ENCODE measurements at regions not wholly inside any gene's neighbourhood (a gene's known extent, or its start where the extent isn't known, plus 50 kb on each side); places are given as distances from the start of the nearest gene placed in this dataset.
"Not testable (repeated sequence)": the region's sequence is repeated elsewhere in the genome, so short reads cannot be mapped to it uniquely, and the experiment has no call there.

DNA sequence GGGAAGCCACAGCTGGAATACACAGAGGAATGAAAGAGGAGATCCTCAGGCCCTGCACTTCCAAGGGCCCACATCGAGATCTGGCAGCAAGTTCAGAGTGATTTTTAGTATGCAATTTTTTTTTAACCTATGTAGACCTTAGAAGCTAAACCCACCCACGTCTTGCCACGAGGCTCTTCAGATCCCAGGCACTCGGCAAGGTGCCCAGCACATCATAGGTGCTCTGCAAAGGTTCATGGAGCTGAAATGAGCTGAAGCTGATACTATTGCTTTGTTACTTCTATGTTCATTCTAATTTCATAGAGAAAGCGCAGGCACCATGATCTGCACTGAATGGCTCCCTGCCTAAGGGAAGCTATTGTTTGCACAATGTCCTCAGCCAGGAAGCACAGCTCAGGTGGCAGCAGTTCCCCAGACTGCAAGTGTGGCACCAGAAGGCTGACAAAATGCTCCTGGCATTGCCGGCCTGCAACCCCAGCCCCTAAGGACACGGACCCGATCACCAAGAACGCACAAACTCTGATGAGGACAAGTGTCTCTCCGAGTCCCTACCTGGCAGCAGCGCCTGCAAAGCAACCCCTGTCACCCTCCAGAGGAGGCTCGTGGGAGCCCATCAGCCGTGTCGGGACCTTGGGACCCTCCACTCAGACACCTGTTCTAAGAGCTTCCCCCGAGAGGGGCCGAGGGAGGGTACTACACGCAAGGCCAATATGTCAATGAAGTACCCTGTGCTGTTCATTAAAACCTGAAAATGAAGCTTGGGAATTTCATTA is 264.2 kb downstream of the NPHP4 start:
- no peak for DNase-seq
- Mint-ChIP-seq H3K36me3 (ENCODE audit: low read depth) (no peaks in the 10 kb centered on the region), H3K27me3 (no peaks in the 10 kb centered on the region), H3K27ac (no peak overlapping the region), H3K4me1 (no peaks in the 10 kb centered on the region), H3K9me3 (no peaks in the 10 kb centered on the region), H3K4me3 (no peak overlapping the region)
- ChIA-PET POLR2A (no interaction called here), CTCF (interaction anchor here (1.6 kb wide), 1 partner anchor 18 kb away, joined by 8 read pairs; no protein-coding TSS in a partner anchor)

DNA sequence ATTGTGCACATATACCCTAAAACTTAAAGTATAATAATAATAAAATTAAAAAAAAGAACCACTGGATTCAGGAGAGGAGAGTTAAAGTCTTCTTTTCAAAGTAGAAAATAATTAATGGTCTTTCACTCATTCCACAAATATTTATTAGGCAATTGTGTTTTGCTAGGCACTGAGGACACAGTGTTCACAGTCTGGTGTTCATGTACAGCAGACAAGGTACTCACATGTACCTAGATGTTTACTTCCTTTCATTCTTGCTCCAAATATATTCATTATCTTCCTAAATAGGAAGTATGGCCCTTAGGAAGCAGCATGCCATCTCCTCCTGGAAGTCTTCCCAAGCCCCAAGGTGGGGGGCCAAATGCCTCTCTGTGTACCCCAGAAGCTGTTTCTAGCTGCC is 265.0 kb downstream of the NPHP4 start:
- Mint-ChIP-seq H3K4me3 (no peak overlapping the region), H3K4me1 (no peaks in the 10 kb centered on the region), H3K36me3 (ENCODE audit: low read depth) (no peaks in the 10 kb centered on the region), H3K27me3 (no peaks in the 10 kb centered on the region), H3K27ac (no peak overlapping the region), H3K9me3 (no peaks in the 10 kb centered on the region)
- no peak for DNase-seq
- POLR2A ChIA-PET, result no interaction called here
- CTCF ChIA-PET, result no interaction called here

DNA sequence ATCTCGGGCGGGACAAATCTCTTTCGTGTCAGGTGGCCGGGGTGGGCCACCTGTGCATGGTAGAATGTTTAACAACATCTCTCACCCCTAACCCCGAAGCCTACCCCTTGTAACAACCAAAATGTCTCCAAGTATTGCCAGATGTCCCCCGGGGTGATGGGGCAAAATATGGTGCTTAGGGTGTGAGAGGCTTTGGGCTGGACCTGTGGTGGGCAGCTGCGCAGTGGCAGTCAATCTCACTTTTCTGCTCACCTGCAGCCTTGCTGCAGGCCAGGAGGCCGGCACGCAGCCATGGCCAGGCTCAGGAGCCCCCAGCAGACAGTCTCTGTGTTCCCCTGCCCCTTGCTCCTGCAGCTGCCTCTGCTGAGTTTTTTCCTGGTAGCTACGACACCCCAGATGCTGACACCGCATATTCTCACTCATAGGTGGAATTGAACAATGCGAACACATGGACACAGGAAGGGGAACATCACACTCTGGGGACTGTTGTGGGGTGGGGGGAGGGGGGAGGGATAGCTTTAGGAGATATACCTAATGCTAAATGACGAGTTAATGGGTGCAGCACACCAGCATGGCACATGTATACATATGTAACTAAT is 265.5 kb downstream of the NPHP4 start:
- H3K9me3 Mint-ChIP-seq; H3K4me1 Mint-ChIP-seq; H3K36me3 Mint-ChIP-seq (ENCODE audit: low read depth); H3K4me3 Mint-ChIP-seq; POLR2A ChIA-PET; H3K27ac Mint-ChIP-seq; CTCF ChIA-PET; DNase-seq; H3K27me3 Mint-ChIP-seq: not testable (repeated sequence)

DNA sequence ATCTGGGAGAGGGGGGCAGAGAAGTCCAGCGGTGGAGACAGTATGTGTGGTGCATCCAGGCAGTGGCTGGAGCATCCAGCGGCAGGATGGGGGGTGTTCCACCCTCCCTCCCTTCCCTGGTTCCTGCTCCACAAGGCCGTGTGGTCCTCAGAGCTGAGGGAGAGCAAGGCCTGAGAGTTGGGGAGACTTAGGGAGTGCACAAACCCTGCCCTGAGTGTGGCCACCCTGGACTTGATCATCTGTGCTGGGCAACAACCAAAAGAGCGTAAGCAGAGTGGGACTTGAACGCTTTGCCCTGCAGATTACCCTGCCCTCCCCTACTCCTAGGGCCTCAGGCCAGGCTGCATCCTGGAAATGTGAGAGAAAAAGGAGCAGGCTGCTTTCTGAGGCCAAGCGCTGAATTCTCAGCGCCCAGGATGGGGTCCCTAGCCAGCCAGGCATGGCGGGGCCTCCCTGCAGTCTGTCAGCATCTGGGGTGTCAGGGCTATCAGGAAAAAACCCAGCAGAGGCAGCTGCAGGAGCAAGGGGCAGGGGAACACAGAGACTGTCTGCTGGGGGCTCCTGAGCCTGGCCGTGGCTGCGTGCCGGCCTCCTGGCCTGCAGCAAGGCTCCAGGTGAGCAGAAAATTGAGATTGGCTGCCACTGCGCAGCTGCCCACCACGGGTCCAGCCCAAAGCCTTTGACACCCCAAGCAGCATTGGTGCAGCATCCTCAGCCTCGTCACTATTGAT is 266.2 kb downstream of the NPHP4 start:
- H3K27ac Mint-ChIP-seq, result no peak overlapping the region
- H3K4me3 Mint-ChIP-seq, result no peak overlapping the region
- POLR2A ChIA-PET, result no interaction called here
- no peaks in the 10 kb centered on the region for H3K9me3 Mint-ChIP-seq
- DNase-seq, result no peak
- no peaks in the 10 kb centered on the region for H3K4me1 Mint-ChIP-seq
- CTCF ChIA-PET, result no interaction called here
- H3K27me3 Mint-ChIP-seq, result no peaks in the 10 kb centered on the region
- no peaks in the 10 kb centered on the region for H3K36me3 Mint-ChIP-seq (ENCODE audit: low read depth)

DNA sequence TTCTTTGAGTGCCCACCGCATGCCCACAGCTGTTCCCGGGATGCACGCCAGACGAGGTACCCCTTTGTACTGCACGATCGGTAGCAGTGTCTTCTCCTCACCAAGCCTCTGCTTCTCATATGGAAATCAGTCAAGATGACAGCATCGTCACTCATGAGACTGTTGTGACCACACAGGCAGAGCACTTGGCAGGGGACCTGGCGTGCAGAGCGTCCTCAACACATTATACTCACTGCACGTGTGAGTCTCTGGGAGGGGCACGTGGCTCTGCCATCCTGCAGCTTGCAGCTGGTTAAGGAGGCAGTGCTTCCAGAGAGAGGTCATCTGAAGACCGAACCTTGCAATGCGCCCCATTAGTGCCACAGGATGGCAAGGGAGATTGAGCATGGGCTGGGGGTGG is 266.8 kb downstream of the NPHP4 start:
- ChIA-PET CTCF (no interaction called here), POLR2A (no interaction called here)
- H3K4me3 Mint-ChIP-seq, result no peak overlapping the region
- H3K27ac Mint-ChIP-seq, result no peak overlapping the region
- H3K9me3 Mint-ChIP-seq, result no peaks in the 10 kb centered on the region
- DNase-seq, result no peak
- no peaks in the 10 kb centered on the region for H3K4me1 Mint-ChIP-seq
- no peaks in the 10 kb centered on the region for H3K36me3 Mint-ChIP-seq (ENCODE audit: low read depth)
- no peaks in the 10 kb centered on the region for H3K27me3 Mint-ChIP-seq

DNA sequence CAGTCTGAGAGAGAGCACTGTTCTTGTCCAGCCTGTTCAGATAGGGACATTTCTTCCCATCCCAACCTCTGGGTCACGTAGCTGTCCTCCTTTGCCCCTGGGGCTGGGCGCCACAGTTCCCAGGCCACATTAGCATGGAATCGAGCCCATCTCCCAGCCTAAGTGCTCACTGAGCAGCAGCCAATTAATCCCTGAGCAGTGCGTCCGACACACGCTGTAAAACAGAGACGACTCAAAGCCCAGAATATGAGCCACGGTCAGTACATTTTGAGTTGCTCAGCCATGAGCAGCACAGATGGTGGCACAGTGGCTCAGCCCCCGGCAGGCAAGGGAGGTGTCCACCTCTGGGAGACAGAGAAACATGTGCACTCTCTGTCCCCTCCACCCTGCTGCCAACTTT is 267.4 kb downstream of the NPHP4 start:
- DNase-seq, result no peak
- ChIA-PET POLR2A (no interaction called here), CTCF (no interaction called here)
- Mint-ChIP-seq H3K4me1 (no peaks in the 10 kb centered on the region), H3K4me3 (no peak overlapping the region), H3K36me3 (ENCODE audit: low read depth) (no peaks in the 10 kb centered on the region), H3K9me3 (no peaks in the 10 kb centered on the region), H3K27ac (no peak overlapping the region), H3K27me3 (no peaks in the 10 kb centered on the region)

DNA sequence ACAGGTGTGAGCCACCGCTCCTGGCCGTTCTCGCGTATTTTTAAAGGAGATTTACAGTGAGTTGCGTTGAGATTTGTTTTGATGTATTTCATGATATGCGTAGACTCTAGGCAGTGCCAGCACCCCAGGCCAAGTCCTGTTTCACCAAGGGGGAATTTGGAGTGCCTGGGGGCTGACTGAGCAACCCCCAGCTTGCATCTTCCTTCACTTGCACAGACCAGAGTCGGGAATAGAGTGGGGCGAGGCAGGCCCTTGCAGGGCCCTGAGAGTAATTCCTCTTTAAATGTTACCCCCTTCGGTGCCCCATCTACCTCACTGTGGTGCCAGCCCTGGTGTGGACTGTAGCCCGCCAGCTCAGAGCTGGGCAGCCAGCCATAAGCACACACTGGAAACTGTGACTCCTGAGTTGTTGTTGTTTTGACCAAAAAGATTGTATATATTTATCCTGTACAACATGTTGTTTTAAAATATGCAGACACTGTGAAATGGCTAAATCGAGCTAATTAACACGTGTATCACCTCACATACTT is 269.5 kb downstream of the NPHP4 start:
- Mint-ChIP-seq H3K4me1 (no peaks in the 10 kb centered on the region), H3K27ac (no peak overlapping the region), H3K9me3 (no peaks in the 10 kb centered on the region), H3K36me3 (ENCODE audit: low read depth) (no peaks in the 10 kb centered on the region), H3K27me3 (peaks cover under 1% of the 10 kb centered on the region), H3K4me3 (no peak overlapping the region)
- CTCF ChIA-PET, result no interaction called here
- no peak for DNase-seq
- POLR2A ChIA-PET, result no interaction called here

DNA sequence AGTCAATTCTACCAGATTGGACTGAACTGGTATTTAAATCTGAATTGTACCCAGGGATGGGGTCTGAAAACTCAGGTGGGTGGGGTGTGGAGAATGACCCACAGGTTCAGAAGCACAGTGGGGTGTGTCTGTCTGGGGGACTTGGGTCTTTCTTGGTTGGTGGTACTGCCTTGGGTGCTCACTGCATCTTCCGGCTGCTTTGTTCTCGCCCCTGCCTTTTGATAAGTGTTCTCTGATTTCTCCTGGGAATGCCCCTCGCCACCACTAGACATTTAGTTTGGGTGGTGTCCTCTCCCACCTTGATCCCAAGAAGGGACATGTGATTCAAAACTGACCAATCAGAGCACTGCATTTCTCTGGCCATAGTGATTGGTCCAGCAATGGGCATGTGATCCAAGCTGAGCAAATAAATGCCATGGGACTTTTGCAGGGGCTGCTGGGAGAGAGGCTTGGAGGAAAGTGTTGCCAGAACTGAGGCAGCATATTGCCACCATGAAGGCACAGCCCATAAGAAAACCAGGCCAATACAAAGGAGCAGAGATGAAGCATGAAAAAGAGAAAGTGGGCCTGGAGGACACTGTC is 270.5 kb downstream of the NPHP4 start:
- POLR2A ChIA-PET, result no interaction called here
- no peak for DNase-seq
- Mint-ChIP-seq H3K9me3 (no peaks in the 10 kb centered on the region), H3K4me1 (no peaks in the 10 kb centered on the region), H3K4me3 (no peak overlapping the region), H3K27ac (no peak overlapping the region), H3K36me3 (ENCODE audit: low read depth) (no peaks in the 10 kb centered on the region), H3K27me3 (peaks cover 3% of the 10 kb centered on the region)
- CTCF ChIA-PET, result no interaction called here

DNA sequence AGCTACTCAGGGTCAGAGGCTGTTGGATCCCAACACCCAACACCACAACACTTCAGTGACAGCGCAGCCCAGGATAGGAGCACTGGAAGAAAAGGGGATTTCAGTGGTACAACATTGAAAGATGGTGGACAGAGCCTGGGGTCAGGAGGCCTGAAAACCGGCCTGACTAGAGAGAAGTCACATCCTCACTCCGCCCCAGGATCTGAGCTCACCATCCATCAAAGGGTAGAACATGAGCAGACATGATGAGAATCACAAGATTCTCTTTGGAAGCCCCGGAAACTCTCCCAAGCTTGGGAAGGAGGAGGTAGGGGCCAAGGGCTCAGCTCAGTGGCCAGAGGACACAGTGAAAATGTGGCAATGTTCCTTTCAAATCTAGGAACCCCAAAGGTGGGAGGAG is 271.3 kb downstream of the NPHP4 start:
- ChIA-PET CTCF (no interaction called here), POLR2A (no interaction called here)
- Mint-ChIP-seq H3K36me3 (ENCODE audit: low read depth) (no peaks in the 10 kb centered on the region), H3K9me3 (no peaks in the 10 kb centered on the region), H3K27ac (no peak overlapping the region), H3K4me3 (no peak overlapping the region), H3K4me1 (no peaks in the 10 kb centered on the region), H3K27me3 (peaks cover 3% of the 10 kb centered on the region)
- DNase-seq, result no peak

DNA sequence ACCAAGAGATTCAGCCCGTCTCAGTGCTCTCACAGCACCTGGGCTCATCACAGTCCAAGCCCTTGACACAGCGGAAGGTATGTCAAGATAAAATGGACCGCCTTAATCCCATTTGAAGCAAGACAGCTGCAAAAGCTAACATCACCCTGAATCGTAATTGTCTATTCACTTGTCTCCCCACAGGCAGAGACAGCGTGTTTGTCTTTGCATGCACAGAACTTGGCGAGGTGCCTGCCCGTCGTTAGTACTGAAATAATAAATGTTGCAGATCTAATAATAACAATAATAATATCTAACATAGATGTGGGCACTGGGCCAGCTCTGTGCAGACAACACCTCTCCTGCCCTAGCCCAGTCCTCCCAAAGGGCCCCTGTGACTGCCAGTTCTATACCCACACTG is 271.7 kb downstream of the NPHP4 start:
- H3K27me3 Mint-ChIP-seq, result peaks cover 3% of the 10 kb centered on the region
- no peak overlapping the region for H3K27ac Mint-ChIP-seq
- H3K4me1 Mint-ChIP-seq, result no peaks in the 10 kb centered on the region
- no peaks in the 10 kb centered on the region for H3K9me3 Mint-ChIP-seq
- no peak for DNase-seq
- CTCF ChIA-PET, result no interaction called here
- POLR2A ChIA-PET, result no interaction called here
- no peak overlapping the region for H3K4me3 Mint-ChIP-seq
- H3K36me3 Mint-ChIP-seq (ENCODE audit: low read depth), result no peaks in the 10 kb centered on the region

DNA sequence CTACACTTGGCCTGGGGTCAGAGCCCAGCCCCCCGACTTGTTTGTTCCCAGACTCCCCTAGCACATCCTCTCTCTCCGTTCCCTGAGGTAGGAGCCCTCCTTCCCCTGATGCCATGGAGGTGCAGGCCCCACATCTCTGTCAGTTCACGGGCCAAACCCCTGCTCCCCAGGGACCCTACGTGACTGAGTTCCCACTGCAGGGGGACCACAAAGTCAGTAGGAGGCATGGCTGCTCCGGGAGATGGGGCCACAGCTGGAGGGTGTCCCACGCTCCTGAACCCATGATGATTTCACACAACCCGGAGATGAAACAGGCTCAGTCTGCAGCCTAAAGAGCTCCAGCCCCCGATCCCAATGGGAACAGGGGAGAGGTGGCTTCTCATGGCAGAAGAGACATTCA is 272.2 kb downstream of the NPHP4 start:
- no peak overlapping the region for H3K27ac Mint-ChIP-seq
- H3K4me3 Mint-ChIP-seq, result no peak overlapping the region
- no peak for DNase-seq
- H3K36me3 Mint-ChIP-seq (ENCODE audit: low read depth), result no peaks in the 10 kb centered on the region
- ChIA-PET POLR2A (no interaction called here), CTCF (no interaction called here)
- H3K27me3 Mint-ChIP-seq, result peaks cover 3% of the 10 kb centered on the region
- no peaks in the 10 kb centered on the region for H3K9me3 Mint-ChIP-seq
- H3K4me1 Mint-ChIP-seq, result no peaks in the 10 kb centered on the region

DNA sequence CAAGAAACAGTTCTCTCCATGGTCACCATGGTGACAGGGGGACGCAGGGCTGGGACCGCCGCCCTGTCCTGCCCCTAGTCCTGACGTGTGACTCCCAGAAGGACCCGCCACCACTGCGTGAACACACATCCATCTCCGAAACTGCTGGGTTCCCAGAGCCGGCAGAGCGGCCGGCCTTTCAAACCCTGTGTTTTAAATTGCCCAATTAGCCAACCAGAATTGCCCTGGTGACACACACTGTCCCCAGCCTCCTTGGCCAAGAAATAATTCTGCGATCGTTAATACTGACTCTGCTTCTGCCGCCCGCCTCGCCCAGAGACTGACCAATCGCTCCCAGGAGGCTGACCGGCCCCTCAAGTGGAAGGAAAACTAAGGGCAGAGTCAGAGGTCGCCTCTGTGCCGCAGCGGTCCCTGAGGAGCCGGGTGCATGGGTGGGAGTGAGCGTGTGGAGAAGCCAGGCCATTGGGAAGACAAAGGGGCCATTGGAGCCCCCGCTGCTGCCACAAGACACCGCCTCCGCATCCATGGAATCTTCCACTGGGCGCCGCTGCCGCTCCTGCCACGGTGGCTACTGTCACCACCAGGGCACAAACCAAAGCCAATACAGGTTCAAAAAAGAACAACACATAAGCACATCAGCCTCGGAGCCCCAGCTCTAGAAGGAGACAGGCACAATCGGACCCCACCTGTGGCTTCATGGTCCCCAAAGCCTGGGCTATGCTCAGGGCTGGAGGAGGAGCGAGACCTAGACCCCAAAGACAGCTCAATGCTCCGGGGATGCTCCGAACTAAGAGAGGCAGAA is 273.2 kb downstream of the NPHP4 start:
- no peak overlapping the region for H3K4me3 Mint-ChIP-seq
- ChIA-PET CTCF (no interaction called here), POLR2A (no interaction called here)
- no peak for DNase-seq
- H3K27me3 Mint-ChIP-seq, result peaks cover 4% of the 10 kb centered on the region
- H3K27ac Mint-ChIP-seq, result no peak overlapping the region
- H3K4me1 Mint-ChIP-seq, result no peaks in the 10 kb centered on the region
- H3K9me3 Mint-ChIP-seq, result no peaks in the 10 kb centered on the region
- no peaks in the 10 kb centered on the region for H3K36me3 Mint-ChIP-seq (ENCODE audit: low read depth)

DNA sequence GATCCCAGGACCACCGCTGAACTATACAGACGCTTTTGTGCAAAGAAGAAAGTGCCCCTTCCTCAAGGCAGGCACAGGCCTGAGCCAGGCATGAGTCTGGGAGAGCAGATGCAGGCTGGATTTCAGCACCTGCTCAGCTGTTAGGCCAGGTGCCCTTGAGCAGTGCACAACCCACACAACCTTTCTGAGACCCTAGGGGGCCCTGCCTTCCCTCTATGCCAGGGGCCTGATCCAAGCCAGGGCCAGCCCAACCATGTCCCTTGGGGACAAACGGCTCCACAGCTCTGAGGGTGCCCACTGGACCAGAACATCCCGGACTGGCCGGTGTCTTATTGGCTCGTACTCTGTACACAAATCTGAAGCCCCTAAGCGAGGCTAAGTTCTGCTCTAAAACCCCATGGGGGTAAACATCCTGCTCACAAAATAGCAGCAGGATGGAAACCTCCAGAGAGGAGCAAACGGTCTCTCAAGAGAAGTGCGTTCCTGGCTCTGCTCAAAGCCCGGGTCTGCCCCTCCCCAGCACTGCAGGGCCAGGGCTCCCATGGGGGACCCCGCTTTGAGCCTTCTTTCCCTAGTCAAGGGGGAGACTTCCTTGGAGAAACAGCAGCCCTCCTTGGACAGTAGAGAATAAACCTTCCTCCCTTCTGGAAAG is 275.1 kb downstream of the NPHP4 start:
- Mint-ChIP-seq H3K4me3 (no peak overlapping the region), H3K9me3 (no peaks in the 10 kb centered on the region), H3K27me3 (peaks cover 4% of the 10 kb centered on the region), H3K4me1 (no peaks in the 10 kb centered on the region), H3K27ac (no peak overlapping the region), H3K36me3 (ENCODE audit: low read depth) (no peaks in the 10 kb centered on the region)
- POLR2A ChIA-PET, result no interaction called here
- no peak for DNase-seq
- CTCF ChIA-PET, result no interaction called here
